HG02885 (cell line): ENCODE measurements at regions not wholly inside any gene's neighbourhood (a gene's known extent, or its start where the extent isn't known, plus 50 kb on each side); places are given as distances from the start of the nearest gene placed in this dataset.
"Not testable (repeated sequence)": the region's sequence is repeated elsewhere in the genome, so short reads cannot be mapped to it uniquely, and the experiment has no call there.

ENCODE experiments used
- ATAC-seq: cut with Tn5 transposase; IDR thresholded peaks from one replicate; pipeline ENCODE4 v1.9.1; 2021; ENCODE audit warnings: mild to moderate bottlenecking; ENCODE audit not compliant: unreplicated experiment, poor library complexity

DNA sequence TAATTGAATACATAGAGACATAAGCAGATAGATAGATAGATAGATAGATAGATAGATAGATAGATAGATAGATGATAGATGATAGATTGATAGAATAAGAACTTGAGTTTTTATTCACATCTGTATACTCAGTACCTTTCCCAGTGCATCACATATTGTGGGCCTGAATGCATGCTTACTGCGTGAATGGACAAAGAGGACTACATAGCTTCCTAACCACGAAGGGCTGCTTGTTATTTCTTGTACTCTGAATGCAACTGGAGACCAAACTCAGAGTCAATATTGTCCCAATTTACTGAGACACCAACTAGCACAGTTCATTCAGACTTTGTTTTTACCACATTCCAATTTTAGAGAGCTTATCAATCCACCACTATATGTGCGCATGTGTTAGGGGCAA lies 422.9 kb upstream of the GRM7 start:
- ATAC-seq = no peak

- no peak for ATAC-seq
Observed at GRCh38 chr3:6439226-6439625, 421.7 kb upstream of the GRM7 start.

DNA sequence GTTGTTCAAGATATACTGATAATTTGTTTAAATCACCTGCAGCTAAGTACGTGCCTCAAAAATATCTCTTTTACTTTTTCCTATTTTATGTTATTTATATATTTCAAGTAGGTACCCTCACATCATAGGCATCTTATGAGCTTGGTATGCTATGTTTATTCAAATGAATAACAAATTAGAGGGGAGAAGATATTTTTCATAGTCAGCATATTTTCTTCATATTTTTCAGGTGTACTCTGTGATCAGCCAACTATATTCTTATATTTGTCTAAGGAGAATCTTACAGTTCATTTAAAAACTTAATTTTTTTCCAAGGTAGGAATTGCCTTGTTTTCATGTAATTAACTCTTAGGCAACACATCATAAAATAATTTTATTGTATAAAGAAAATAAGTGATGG lies 421.1 kb upstream of the GRM7 start:
- no peak for ATAC-seq

DNA sequence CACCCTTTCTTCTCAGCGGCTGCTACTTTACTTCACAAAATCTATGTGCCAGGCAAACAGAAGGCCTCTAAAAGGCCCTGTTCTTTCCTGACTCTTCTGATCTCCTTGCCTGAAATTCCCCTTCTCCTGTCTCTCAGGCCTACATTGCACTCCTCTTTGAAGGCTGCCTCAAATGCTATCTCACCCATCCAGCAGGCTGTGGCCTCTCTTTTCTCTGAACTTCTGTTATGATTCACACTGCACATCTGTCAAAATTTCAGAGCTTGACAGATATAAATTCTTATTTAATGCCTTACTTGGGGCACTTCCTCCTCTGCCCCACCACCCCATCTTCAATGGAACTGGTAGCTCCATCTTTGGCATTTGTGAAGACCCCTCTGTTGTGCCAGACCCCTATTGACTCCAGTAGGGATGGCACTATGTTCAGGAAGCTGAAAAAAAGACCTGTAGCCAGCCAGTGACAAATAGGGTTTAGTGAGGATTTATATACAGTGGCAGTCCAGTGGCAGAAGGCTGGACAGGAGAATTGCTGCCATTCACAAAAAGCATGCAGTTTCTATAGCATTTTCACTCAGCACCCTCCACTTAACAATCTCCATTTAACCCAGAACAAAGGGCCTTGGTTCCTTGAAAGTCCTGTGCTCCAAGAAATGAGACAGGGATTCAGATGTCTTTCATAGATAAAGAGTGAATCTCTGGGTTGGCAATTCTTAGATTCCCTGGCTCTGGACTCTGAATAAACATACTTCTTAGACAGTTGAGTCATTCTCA lies 415.8 kb upstream of the GRM7 start:
- no peak for ATAC-seq

- no peak for ATAC-seq
Observed at GRCh38 chr3:6447166-6447801, 413.6 kb upstream of the GRM7 start.

DNA sequence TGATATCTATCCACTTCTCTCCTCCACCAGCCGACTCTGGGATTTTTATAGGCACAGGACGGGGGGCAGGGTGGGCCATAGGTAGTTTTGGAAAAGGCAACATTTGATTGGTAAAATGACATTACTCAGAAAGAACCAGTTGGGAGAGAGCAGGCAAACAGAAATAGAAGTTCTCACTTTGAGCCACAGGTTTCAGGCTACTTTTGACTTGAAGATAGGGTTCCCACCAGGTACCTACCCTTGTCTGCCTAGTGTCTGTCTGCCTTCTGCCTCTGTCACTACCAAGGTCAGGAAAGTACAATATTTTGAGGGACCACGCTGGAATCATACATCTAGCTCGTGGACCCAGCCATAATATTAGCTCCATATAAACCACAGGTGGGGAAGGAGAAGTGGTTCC lies 412.9 kb upstream of the GRM7 start:
- ATAC-seq = no peak

- no peak for ATAC-seq
Observed at GRCh38 chr3:6449099-6449498, 411.8 kb upstream of the GRM7 start.

GRCh38 chr3:6452974-6453373 lies 407.9 kb upstream of the GRM7 start:
- ATAC-seq = no peak

DNA sequence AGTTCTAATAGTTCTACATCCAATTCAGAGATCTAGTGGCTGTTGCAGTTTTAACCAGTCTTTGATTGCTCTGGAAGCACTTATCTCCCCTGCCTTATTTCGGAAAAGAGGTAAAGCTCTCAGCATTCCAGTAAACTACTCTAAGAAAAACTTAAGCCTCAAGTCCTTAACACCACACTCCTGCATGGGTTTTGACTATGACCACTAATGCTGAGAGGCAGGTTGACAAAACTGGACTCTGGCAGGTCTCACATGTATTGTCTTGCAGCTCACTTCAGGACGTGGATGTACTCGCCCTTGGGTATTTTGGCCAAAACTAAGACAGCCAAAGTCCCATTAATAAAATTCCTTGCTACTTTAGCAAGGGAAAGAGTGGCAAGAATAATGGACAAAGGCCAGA lies 405.9 kb upstream of the GRM7 start:
- ATAC-seq = no peak

DNA sequence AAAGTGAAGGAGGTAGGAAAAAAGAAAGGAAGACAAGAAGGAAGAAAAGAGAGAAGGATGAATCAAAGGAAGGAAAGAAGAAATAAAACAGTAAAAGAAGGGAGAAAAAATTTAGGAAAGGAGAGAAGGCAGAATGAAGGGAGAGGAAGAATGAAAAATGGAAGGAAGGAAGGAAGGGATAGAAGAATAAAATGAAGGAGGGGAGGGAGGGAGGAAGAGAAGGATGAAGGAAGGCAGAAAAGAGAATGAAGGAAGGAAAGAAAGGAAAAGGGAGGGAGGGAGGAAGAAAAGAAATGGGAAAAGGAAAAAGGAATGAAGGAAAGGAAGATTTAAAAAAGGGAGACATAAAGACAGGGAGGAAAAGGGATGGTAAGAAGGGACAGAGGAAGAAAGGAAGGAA lies 393.7 kb upstream of the GRM7 start:
- no peak for ATAC-seq

DNA sequence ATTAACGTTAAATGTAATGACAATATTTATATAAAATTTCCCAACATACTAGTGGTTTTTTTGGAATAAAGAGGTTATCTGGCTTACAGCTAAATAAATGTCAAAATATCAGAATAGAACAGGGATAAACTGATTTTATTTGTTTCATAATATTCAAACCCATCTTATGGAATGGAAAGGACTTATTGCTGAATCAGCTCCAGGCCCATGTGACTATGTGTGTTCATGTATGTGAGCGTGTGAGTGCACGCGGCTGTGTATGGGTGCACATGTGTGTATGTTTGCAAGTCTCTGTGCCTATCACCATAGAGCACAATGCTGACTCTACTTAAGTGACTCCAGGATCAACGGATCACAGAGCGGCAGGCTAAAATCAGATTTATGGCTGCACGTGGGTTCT lies 392.3 kb upstream of the GRM7 start:
- ATAC-seq = no peak

- no peak for ATAC-seq
Observed at GRCh38 chr3:6471744-6472143, 389.2 kb upstream of the GRM7 start.

DNA sequence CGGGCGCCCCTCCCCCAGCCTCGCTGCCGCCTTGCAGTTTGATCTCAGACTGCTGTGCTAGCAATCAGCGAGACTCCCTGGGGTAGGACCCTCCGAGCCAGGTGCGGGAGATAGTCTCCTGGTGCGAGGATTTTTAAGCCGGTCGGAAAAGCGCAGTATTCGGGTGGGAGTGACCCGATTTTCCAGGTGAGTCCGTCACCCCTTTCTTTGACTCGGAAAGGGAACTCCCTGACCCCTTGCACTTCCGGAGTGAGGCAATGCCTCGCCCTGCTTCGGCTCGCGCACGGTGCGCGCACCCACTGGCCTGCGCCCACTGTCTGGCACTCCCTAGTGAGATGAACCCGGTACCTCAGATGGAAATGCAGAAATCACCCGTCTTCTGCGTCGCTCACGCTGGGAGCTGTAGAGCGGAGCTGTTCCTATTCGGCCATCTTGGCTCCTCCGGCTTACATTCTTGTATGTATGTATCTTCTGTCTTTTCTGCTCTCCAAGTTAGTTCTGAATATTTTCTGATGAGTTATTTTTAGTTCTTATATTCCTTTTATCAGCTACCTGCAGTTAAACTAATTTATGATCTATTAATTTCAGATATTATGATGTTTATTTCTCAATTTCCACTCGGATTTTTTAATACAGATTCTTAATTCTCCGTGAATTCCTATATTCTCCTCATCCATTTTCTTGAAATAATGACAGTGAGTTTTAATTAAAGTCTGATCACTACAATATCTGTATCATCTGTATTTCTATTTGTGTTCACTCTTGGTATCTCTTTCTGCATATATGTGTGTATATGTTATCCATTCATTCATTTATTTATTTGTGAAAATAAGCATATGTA lies 370.2 kb upstream of the GRM7 start:
- ATAC-seq = not testable (repeated sequence)

DNA sequence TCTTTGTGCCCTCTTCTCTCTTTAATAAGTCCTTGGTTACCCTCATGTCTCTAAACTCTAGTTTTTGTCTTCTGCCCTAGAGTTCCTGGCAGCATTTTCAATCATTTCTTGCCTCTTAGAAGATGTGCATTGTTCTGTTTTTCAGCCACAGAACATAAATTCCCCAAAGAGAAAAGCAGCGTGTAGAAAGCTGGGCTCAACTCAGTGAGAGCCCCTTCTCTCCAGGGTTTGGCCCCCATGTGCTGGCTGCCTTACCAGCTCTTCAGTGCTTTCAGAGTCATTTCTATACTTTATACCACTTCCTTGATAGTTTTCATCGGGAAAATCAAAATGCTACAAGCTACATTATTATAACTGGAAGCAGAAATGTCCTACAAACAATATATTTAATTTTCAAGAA lies 369.1 kb upstream of the GRM7 start:
- no peak for ATAC-seq

- no peak for ATAC-seq
Observed at GRCh38 chr3:6492306-6492705, 368.6 kb upstream of the GRM7 start.

DNA sequence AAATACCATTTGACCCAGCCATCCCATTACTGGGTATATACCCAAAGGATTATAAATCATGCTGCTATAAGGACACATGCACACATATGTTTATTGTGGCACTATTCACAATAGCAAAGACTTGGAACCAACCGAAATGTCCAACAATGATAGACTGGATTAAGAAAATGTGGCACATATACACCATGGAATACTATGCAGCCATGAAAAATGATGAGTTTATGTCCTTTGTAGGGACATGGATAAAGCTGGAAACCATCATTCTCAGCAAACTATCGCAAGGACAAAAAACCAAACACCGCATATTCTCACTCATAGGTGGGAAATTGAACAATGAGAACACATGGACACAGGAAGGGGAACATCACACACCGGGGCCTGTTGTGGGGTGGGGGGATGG lies 362.0 kb upstream of the GRM7 start:
- not testable (repeated sequence) for ATAC-seq

- ATAC-seq = no peak
Observed at GRCh38 chr3:6504347-6504746, 356.6 kb upstream of the GRM7 start.

DNA sequence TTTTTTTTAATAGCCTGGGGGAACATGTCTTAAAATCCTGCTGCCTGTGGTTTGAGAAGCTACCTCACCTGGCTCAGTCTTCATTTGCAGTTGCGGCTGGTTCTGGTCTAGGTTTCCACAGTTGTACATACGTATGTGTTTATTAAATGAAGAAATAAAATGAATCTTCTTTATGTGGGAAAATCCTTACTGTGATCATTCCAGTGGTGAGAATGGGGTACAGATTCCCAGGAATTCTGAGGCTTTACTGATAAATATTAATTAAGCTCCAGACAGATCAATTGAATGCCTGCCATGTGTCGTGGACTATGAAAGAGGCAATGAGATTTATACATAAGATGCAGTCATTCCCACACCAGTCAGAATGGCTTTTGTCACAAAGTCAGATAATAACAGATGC lies 356.1 kb upstream of the GRM7 start:
- no peak for ATAC-seq

DNA sequence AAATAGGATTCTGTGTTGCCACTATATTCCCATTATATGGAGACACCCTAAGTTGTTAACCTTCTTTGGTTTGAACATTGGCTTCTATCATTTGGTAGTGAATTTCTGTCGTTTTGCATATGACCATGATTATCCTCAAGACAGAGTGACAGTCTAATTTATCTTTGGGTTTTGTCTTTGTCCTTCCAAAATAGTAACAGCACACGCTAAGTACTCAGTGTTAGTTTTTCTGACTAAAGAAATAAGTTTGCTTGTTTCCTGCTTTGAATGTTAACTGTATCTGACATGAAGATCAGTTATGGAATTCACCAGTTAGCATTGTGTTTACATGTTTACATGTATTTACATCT lies 352.5 kb upstream of the GRM7 start:
- ATAC-seq = no peak

DNA sequence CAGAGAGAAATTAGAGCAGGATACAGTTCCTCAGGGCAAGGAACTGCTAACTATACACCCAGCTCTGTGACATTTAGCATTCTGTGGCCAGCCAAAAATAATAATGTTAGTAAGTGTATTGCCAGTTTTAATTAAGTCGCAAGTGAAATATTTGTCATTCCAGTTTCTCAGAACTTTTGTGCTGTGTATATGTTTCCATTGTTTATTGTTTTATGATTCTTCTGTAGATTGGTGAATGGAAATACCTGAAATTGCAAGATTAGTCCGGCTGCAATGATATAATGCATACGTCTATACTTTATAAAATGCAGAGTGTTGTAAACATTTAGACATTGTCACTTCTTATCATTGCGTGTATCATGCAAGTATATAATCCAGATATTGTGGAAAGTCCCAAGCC lies 351.3 kb upstream of the GRM7 start:
- no peak for ATAC-seq

- ATAC-seq = no peak
Observed at GRCh38 chr3:6510713-6511112, 350.2 kb upstream of the GRM7 start.
